Fibroblast of mammary gland (primary cell): ENCODE measurements at regions not wholly inside any gene's neighbourhood (a gene's known extent, or its start where the extent isn't known, plus 50 kb on each side); places are given as distances from the start of the nearest gene placed in this dataset.

Source experiments
- DNase-seq: peaks from one replicate; pipeline ENCODE4 v3.0.0-alpha.2; 2010; ENCODE audit warnings: low read depth
- H3K4me3 ChIP-seq: 2 replicates; pipeline ENCODE4 v1.5.1; 2011; ENCODE audit warnings: low read depth, mild to moderate bottlenecking, low read length, moderate library complexity; ENCODE audit not compliant: control insufficient read depth
- TF ChIP-seq, protein P1 (sequence below): conservative IDR thresholded peaks from 2 replicates; pipeline ENCODE4 v1.5.1; 2011; ENCODE audit warnings: low read depth, low read length, inconsistent platforms; ENCODE audit not compliant: control insufficient read depth, insufficient read depth

DNA sequence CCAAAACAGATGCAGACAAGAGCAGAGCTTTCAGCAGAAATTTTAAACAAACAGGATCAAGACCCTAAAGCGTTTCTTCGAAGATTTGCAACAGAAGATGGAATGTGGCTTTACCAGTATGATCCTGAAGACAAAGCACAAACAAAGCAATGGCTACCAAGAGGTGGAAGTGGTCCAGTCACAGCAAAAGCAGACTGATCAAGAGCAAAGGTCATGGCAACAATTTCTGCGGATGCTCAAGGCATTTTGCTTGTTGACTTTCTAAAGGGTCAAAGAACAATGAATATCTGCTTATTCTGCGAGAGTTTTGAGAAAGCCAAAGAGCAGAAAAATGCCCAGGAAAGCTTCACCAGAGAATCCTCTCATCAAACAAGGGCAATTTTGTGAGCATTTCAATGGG is 130.4 kb downstream of the MBL2 start:
- no peak for DNase-seq
- no peak overlapping the region for H3K4me3 ChIP-seq
- TF ChIP-seq, protein P1, sequence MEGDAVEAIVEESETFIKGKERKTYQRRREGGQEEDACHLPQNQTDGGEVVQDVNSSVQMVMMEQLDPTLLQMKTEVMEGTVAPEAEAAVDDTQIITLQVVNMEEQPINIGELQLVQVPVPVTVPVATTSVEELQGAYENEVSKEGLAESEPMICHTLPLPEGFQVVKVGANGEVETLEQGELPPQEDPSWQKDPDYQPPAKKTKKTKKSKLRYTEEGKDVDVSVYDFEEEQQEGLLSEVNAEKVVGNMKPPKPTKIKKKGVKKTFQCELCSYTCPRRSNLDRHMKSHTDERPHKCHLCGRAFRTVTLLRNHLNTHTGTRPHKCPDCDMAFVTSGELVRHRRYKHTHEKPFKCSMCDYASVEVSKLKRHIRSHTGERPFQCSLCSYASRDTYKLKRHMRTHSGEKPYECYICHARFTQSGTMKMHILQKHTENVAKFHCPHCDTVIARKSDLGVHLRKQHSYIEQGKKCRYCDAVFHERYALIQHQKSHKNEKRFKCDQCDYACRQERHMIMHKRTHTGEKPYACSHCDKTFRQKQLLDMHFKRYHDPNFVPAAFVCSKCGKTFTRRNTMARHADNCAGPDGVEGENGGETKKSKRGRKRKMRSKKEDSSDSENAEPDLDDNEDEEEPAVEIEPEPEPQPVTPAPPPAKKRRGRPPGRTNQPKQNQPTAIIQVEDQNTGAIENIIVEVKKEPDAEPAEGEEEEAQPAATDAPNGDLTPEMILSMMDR, result no peak

DNA sequence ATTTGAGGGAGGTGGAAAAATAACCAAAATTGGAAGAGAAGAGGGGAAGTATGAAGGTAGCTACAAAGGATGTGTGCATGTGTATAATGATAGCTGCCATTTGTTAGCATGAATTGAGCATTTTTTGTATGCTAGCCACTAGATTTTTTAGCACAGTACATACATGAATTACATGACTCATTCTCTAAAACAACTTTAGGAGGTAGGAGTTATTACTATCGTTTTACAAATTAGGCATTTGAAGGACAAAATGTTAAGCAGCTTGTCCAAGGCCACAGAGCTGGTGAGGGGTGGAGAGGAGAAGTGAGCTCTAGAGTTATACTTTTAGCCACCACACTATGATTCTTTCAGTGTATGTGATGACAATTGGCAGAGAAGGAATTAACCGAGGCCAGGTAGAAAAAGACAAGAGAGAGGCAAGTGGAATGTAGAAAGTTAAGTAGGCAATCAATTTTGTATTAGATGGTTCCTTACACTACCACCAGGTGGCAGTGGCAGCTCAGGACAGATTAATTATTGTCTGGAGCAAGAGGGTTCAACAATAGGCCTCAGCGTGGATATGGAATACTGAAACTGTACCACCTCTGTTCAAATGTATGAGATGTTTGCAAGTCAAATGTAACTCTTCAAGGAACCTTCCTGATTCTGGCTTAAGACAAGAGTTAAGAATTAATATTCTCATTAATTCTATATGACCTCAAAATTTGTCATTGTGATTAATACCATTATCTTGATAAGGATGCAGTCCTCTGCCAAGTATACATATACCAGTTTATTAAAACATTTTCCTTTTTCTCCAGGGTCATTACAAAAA is 128.0 kb downstream of the MBL2 start:
- TF ChIP-seq, protein P1, result peak; percentile 75
- DNase-seq, result peak; percentile 37
- H3K4me3 ChIP-seq, result no peak overlapping the region

DNA sequence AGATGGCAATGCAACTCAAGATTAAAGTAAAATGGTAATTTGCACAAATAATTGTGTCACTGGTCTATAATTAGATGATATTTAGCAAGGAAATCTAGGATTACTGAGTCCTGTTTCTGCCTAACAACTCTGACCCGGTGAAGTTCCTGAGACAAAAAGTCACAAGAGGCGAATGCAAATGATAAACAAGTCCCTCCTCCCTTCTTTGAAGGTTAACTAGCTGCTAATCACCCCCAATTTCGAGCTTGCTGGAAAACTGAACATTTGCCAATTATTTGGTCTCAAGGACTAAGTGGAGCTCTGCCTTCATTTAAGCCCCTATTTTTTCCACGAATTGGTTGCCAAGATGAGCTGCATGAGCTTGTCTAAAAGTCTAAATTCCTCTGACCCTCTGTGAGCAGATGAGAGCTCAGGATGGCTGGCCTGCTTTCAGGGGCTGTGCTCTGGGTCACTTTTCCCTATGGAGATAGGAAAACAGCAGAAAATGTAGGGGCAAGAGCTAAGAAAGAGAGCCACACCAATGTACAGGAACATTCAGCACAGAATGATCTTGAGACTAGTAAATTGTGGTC is 127.3 kb downstream of the MBL2 start:
- TF ChIP-seq, protein P1, result no peak
- DNase-seq, result no peak
- H3K4me3 ChIP-seq, result no peak overlapping the region

DNA sequence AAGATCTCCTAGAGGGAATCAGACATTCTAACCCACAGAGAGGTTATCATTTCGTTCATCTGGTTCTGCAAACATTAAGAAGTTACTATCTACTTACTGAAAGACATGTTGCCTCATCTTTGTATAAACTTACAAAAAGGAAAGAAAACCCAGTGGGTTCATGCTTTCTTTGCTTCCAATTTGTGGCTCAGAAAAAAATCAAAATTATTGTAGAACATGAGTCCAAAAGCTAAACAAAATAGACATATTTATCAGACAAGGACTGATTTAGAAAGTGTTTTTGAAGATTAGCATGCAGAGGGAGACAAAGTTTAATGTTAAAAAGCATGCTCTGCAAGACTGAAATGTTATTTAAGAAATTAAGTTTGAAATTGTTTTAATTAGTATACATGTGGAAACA is 123.1 kb downstream of the MBL2 start:
- no peak for DNase-seq
- H3K4me3 ChIP-seq, result no peak overlapping the region

DNA sequence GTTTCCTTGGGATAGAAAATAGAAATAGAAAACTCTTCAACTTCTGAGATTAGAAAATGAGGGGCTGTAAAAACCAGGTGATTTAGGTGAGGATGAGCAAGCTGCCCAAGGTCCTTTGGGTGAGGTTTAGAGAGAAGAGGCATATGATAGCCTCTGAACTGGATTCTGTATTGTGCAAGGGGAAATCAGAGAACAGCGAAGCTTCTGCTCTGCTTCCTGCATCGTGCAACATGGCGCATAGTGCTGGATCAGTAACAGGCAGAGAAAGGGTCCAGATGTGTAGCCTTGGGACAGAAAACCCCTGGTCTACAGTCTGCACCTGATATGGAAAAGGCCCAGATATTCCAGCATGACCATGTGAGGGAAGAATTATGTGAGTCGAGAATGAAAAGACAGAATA is 121.7 kb downstream of the MBL2 start:
- TF ChIP-seq, protein P1, result no peak
- no peak for DNase-seq
- H3K4me3 ChIP-seq, result no peak overlapping the region

More for the DNA sequence above, 123.1 kb downstream of the MBL2 start:
- TF ChIP-seq, protein P1, result no peak

DNA sequence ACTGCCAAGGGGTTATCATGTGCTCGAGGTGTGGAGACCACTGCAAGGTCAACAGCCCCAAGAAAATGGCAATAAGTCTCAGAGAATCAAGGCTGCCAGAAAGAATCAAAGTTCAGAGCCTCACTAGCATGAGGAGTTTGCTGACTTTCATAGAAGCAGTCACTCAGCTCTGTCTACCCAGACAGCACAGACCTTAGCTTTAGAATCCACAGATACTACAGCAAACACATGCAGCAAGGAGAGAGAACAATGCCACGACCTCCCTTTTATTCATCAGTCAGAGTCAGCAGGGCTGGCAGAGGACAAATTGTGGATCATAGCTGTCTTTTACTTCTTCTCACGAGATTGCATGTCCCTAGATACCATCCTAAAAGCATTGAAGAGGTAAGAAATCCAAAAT is 121.3 kb downstream of the MBL2 start:
- H3K4me3 ChIP-seq, result no peak overlapping the region
- TF ChIP-seq, protein P1, result no peak
- DNase-seq, result no peak
